Heart left ventricle (tissue), 13 donors: ENCODE measurements at regions not wholly inside any gene's neighbourhood (a gene's known extent, or its start where the extent isn't known, plus 50 kb on each side); places are given as distances from the start of the nearest gene placed in this dataset.

Experiments used
- CTCF ChIP-seq, 12 donors: fragments of 200-600 bp; sonication (generic) in 4 of 12; IDR thresholded peaks; one replicate each; pipeline versions ENCODE4 v1.5.0 to v1.8.0; 2018 to 2022; ENCODE audit warnings: antibody characterized with exemption in 12 of 12, mild to moderate bottlenecking in 5 of 12
- POLR2A ChIP-seq, 2 donors: fragments of 450-650 bp; IDR thresholded peaks; one replicate each; pipeline ENCODE4 v1.6.1; 2017; ENCODE audit warnings: antibody characterized with exemption in 2 of 2, mild to moderate bottlenecking in 2 of 2, moderate library complexity in 2 of 2
- donor health status: ischemic (EF 13 %, LVEDD 7.1; RV severe dilation, severe dysfunction).
- donor health status: DM: no; HTN: yes; CAD: no.
- donor health status: DM: no; HTN: no; CAD: no.
- donor health status: ischemic (EF 25% LVEDD 6.9; RV normal size, moderate dysfunction).
- donor health status: ischemic (EF 25% LVEDD 5.7; RV mildly dilated, moderate dysfunction).
- donor health status: ischemic (EF 35%, LVEDD 5.7; RV mildly dilated, moderate dysfunction).
- donor health status: nonischemic (EF 11% LVEDD 7.7; RV severe dilation, severe dysfunction).
- donor health status: DM: yes; HTN: yes; CAD: no.
- donor health status: PGD.
- donor health status: ischemic (EF 29% LVEDD 5.4; RV normal size, mild dysfunction).
- donor health status: nonischemic (EF 23%, LVEDD 6.1; RV moderate dilation, normal function).

DNA sequence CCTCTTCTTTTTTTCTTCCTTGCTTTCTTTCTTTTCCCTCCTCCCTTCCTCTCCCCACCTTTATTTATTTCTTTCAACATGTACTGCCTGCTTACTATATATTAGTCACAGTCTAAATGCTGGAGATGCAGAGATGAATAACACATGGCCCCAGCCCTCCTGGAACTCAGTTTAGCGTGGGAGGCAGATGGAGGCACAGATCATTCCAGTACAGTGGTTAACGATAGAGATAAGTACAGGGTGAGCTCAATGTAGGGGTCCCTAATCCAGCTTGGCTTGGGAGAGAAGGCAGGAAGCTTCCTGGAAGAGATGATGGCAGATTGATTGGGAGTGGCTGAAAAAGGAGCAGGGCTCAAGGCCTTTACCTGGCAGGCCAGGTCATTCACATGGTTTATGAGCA lies 55.6 kb upstream of the PPP2R5A start:
- no peak for TF ChIP-seq POLR2A (IDR thresholded peaks at IDR 0.05)
- TF ChIP-seq CTCF (IDR thresholded peaks at IDR 0.05), result no peak
